ENCODE measurements at regions not wholly inside any gene's neighbourhood (a gene's known extent, or its start where the extent isn't known, plus 50 kb on each side); places are given as distances from the start of the nearest gene placed in this dataset.

- no peak overlapping the region for H3K9ac ChIP-seq (ENCODE audit: control insufficient read depth, extremely low read depth, insufficient read depth, low read length)
- H3K9me1 ChIP-seq (ENCODE audit: control insufficient read depth, extremely low read depth, insufficient read depth, low read length) = no peaks in the 10 kb centered on the region
- H3K4me3 ChIP-seq (ENCODE audit: control insufficient read depth in 2 of 3, extremely low read depth in 1 of 3, insufficient read depth in 2 of 3, low read depth in 1 of 3, low read length in 3 of 3) = no peak overlapping the region
- DNase-seq (ENCODE audit: low read depth, low spot score) (no peak), FAIRE-seq (no peak)
- TF ChIP-seq EZH2 (IDR thresholded peaks at IDR 0.05; ENCODE audit: low read length) (no peak), CTCF (optimal IDR thresholded peaks at IDR 0.05 in 1 of 3, IDR thresholded peaks at IDR 0.05 in 1 of 3, conservative IDR thresholded peaks at IDR 0.05 in 1 of 3; ENCODE audit: extremely low read depth in 1 of 3, insufficient read depth in 2 of 3, low read length in 3 of 3) (no peak)
- no peaks in the 10 kb centered on the region for H3K4me1 ChIP-seq (ENCODE audit: control insufficient read depth, extremely low read depth, insufficient read depth, low read length)
- H4K20me1 ChIP-seq (ENCODE audit: control insufficient read depth, extremely low read depth, insufficient read depth, low read length) = no peaks in the 10 kb centered on the region
- dilution Hi-C loops (cut with MboI; ENCODE audit: extremely low pct_ligation_motif_present, low sequenced_read_pairs) = no loop called here
- no peaks in the 10 kb centered on the region for H3K27me3 ChIP-seq (ENCODE audit: control insufficient read depth, extremely low read depth, insufficient read depth, low read length)
- no peak overlapping the region for H2AFZ ChIP-seq (ENCODE audit: control insufficient read depth, low read length)
- no peak overlapping the region for H3K4me2 ChIP-seq (ENCODE audit: control insufficient read depth, extremely low read depth, insufficient read depth, low read depth, low read length)
- no peak overlapping the region for H3K27ac ChIP-seq (ENCODE audit: control insufficient read depth, insufficient read depth, low read length)
- no peaks in the 10 kb centered on the region for H3K36me3 ChIP-seq (ENCODE audit: control insufficient read depth in 2 of 2, extremely low read depth in 1 of 2, insufficient read depth in 2 of 2, low read length in 2 of 2)
- H3K9me3 ChIP-seq (ENCODE audit: control insufficient read depth, low read depth, low read length) = no peaks in the 10 kb centered on the region
- H3K79me2 ChIP-seq (ENCODE audit: control insufficient read depth, insufficient read depth, low read length) = no peaks in the 10 kb centered on the region
These were observed 282.0 kb upstream of the ACTBL2 start for GRCh38 chr5:57764479-57765089.

- peaks cover 2% of the 10 kb centered on the region for H3K4me1 ChIP-seq (ENCODE audit: control insufficient read depth, extremely low read depth, insufficient read depth, low read length)
- no peaks in the 10 kb centered on the region for H3K27me3 ChIP-seq (ENCODE audit: control insufficient read depth, extremely low read depth, insufficient read depth, low read length)
- dilution Hi-C loops (cut with MboI; ENCODE audit: extremely low pct_ligation_motif_present, low sequenced_read_pairs) = no loop called here
- no peak overlapping the region for H3K27ac ChIP-seq (ENCODE audit: control insufficient read depth, insufficient read depth, low read length)
- no peak overlapping the region for H3K9ac ChIP-seq (ENCODE audit: control insufficient read depth, extremely low read depth, insufficient read depth, low read length)
- no peak for TF ChIP-seq EZH2 (IDR thresholded peaks at IDR 0.05; ENCODE audit: low read length)
- TF ChIP-seq CTCF (optimal IDR thresholded peaks at IDR 0.05 in 1 of 3, IDR thresholded peaks at IDR 0.05 in 1 of 3, conservative IDR thresholded peaks at IDR 0.05 in 1 of 3; ENCODE audit: extremely low read depth in 1 of 3, insufficient read depth in 2 of 3, low read length in 3 of 3) = no peak
- no peaks in the 10 kb centered on the region for H3K9me1 ChIP-seq (ENCODE audit: control insufficient read depth, extremely low read depth, insufficient read depth, low read length)
- H3K9me3 ChIP-seq (ENCODE audit: control insufficient read depth, low read depth, low read length) = no peaks in the 10 kb centered on the region
- no peaks in the 10 kb centered on the region for H3K79me2 ChIP-seq (ENCODE audit: control insufficient read depth, insufficient read depth, low read length)
- no peaks in the 10 kb centered on the region for H4K20me1 ChIP-seq (ENCODE audit: control insufficient read depth, extremely low read depth, insufficient read depth, low read length)
- DNase-seq (ENCODE audit: low read depth, low spot score) (no peak), FAIRE-seq (no peak)
- no peak overlapping the region for H3K4me3 ChIP-seq (ENCODE audit: control insufficient read depth in 2 of 3, extremely low read depth in 1 of 3, insufficient read depth in 2 of 3, low read depth in 1 of 3, low read length in 3 of 3)
- no peak overlapping the region for H2AFZ ChIP-seq (ENCODE audit: control insufficient read depth, low read length)
- no peak overlapping the region for H3K4me2 ChIP-seq (ENCODE audit: control insufficient read depth, extremely low read depth, insufficient read depth, low read depth, low read length)
- H3K36me3 ChIP-seq (ENCODE audit: control insufficient read depth in 2 of 2, extremely low read depth in 1 of 2, insufficient read depth in 2 of 2, low read length in 2 of 2) = no peaks in the 10 kb centered on the region
These were observed 278.9 kb upstream of the ACTBL2 start for GRCh38 chr5:57761513-57761912.
